HG02610 (cell line): ENCODE measurements at regions not wholly inside any gene's neighbourhood (a gene's known extent, or its start where the extent isn't known, plus 50 kb on each side); places are given as distances from the start of the nearest gene placed in this dataset.
"Not testable (repeated sequence)": the region's sequence is repeated elsewhere in the genome, so short reads cannot be mapped to it uniquely, and the experiment has no call there.

Experiments used
- ATAC-seq: cut with Tn5 transposase; IDR thresholded peaks from one replicate; pipeline ENCODE4 v1.9.1; 2021; ENCODE audit warnings: mild to moderate bottlenecking, moderate library complexity; ENCODE audit not compliant: unreplicated experiment

GRCh38 chr20:29119684-29120083, 2137.8 kb upstream of the DEFB115 start:
- ATAC-seq: not testable (repeated sequence)

- ATAC-seq: not testable (repeated sequence)
Measured at GRCh38 chr20:29120088-29120487, 2137.4 kb upstream of the DEFB115 start.

GRCh38 chr20:29120575-29120974, 2136.9 kb upstream of the DEFB115 start:
- not testable (repeated sequence) for ATAC-seq

GRCh38 chr20:29122784-29123183, 2134.7 kb upstream of the DEFB115 start:
- not testable (repeated sequence) for ATAC-seq

GRCh38 chr20:29123861-29124260, 2133.6 kb upstream of the DEFB115 start:
- ATAC-seq: no peak
